ENCODE measurements at regions not wholly inside any gene's neighbourhood (a gene's known extent, or its start where the extent isn't known, plus 50 kb on each side); places are given as distances from the start of the nearest gene placed in this dataset.

- TF ChIP-seq, protein P1, sequence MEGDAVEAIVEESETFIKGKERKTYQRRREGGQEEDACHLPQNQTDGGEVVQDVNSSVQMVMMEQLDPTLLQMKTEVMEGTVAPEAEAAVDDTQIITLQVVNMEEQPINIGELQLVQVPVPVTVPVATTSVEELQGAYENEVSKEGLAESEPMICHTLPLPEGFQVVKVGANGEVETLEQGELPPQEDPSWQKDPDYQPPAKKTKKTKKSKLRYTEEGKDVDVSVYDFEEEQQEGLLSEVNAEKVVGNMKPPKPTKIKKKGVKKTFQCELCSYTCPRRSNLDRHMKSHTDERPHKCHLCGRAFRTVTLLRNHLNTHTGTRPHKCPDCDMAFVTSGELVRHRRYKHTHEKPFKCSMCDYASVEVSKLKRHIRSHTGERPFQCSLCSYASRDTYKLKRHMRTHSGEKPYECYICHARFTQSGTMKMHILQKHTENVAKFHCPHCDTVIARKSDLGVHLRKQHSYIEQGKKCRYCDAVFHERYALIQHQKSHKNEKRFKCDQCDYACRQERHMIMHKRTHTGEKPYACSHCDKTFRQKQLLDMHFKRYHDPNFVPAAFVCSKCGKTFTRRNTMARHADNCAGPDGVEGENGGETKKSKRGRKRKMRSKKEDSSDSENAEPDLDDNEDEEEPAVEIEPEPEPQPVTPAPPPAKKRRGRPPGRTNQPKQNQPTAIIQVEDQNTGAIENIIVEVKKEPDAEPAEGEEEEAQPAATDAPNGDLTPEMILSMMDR (IDR thresholded peaks at IDR 0.05), result no peak
- TF ChIP-seq POLR2A (IDR thresholded peaks at IDR 0.05) (no peak), EP300 (IDR thresholded peaks at IDR 0.05) (no peak)
These were observed 99.7 kb upstream of the EGLN3 start for GRCh38 chr14:34050606-34051005.
